SIG-M5 treated with dmso at 0.1 percent for 504 hours (cell line): ENCODE measurements at regions not wholly inside any gene's neighbourhood (a gene's known extent, or its start where the extent isn't known, plus 50 kb on each side); places are given as distances from the start of the nearest gene placed in this dataset.

ENCODE experiments used
- DNase-seq: peaks from one replicate; lab custom pipeline; 2025; ENCODE audit not compliant: unreplicated experiment; lab: John Stamatoyannopoulos, UW

DNA sequence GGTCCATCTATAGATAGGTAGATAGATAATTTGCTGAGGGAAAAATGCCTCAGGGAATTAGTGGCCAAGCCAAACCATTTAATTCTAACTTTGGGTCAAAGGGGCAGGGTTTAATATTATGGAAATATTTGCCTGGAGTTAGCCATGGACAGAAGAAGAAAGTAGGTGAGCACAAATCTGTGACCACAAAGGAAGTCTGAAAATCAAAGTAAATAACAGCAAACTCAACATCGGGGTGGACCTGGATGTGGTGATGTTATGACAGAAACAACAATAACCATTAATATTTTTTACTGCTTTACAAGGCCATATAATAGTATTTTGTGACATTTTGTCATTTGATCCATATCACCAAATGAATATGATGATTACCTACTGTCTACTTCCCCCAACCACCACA, 578.0 kb upstream of the MGAT4C start:
- DNase-seq: no peak

DNA sequence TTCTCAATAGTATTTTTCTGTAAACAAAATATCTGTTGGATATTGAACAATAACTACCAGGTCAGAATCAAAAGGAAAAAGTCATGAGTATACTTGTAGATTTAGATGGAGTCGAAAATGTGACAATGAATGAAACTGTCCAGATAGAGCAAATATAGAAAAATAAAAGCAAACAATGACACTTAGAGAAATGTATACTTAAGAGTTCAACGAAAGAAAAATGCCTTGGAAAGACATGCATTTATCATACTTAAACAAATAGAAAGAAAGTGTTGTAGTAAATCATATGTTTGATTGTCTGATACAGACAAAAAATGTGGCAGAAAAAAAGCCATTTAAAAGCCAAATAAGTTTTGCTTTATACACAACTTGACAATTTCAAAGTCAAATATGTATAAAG, 571.2 kb upstream of the MGAT4C start:
- no peak for DNase-seq

DNA sequence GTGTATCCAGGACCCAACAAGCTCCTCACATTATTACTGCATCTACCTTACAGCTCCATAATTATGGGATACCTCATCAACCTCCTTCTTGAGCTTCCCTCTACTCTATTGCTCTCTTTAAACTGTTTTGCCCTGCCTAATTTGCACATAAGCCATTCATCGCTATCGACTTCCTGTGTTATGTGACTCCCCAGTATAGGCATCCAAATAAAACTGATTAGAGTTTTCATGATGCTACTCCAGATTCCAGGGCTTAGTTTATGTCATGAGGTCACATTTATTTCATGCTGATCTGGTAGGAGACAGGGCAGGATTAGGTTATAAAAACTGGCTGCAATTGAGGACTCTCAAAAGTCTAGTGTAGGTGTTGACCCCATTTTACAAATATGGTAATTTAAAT, 569.9 kb upstream of the MGAT4C start:
- DNase-seq: no peak

DNA sequence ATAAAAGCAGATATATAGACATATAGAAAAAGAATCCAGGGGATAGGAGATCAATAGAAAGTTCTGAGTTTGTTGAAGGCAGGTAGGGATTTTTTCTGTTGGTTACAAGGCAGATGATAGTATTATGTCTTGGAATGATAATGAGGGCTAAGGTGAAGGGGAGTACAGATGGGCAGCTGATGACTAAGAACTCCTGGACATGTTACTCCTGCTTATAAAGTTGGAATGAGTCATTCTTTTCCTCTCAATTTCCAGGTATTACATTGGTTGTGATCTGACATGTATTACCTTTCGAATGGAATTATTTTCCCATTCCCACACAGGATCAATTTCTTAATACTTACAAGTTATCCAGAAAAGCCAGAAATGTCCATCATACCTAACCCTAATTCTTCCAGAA, 545.2 kb upstream of the MGAT4C start:
- no peak for DNase-seq

DNA sequence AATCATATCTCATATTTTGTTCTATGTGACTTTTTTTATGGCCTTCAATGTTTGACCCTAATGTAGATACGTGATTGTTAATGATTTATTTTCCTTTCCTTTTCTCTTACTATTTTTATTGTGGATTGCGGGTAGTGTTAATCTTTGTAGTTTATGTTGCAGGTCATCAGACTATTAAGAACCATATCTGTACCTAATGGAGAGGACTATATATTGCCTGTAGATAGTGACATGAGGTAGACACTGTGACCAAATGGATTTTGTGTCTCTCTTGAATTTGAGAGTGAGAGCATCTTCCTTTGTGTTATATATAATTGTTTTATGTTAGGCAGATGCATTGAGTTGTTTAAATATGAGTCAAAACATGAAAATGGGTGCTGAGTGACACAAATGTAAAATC, 543.4 kb upstream of the MGAT4C start:
- DNase-seq: no peak

DNA sequence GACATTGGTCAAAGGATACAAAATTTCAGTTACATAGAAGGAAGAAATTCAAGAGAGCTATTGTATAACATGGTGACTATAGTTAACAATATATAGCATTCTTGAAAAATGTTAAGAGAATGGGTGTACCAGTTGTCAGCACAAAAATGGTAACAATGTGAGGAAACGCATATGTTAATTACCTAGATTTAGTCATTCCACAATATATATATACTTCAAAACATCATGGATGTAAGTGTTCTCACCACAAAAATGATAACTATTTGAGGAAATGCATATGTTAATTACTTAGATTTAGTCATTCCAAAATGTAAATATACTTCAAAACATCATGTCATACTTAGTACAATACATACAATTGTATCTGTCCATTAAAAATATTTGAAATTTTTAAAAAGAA, 540.4 kb upstream of the MGAT4C start:
- no peak for DNase-seq

DNA sequence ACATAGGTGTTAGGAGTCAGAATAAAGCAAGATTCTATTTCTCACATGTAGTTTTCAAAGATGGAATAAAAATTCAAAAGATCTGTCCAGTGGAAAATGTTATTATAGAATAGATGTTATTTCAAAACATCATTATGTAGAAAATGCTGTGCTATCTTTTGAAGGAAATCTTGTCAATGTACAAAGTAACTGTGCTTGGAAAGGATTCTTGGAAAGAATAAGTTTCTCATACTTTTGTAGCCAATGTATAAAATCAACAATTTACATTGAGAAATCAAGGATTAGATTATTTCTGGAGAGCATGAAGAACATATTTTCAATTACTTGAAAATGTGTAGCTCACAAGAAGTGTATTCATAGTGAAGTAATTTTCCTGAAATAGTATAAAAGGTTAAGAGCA, 532.5 kb upstream of the MGAT4C start:
- DNase-seq: no peak

DNA sequence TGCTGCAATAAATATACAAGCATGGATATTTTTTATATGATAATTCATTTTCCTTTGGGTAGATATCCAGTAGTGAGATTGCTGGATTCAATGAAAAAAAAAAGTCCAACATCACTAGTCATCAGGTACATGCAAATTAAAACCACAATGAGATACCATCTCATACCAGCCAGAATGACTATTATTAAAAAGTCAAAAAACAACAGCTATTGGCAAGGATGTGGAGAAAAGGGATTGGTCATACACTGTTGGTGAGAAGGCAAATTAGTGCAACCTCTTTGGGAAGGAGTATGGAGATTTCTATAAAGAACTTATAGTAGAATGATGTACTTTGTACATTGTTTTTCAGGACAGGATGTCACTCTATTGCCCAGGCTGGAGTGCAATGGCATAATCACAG, 531.2 kb upstream of the MGAT4C start:
- no peak for DNase-seq

DNA sequence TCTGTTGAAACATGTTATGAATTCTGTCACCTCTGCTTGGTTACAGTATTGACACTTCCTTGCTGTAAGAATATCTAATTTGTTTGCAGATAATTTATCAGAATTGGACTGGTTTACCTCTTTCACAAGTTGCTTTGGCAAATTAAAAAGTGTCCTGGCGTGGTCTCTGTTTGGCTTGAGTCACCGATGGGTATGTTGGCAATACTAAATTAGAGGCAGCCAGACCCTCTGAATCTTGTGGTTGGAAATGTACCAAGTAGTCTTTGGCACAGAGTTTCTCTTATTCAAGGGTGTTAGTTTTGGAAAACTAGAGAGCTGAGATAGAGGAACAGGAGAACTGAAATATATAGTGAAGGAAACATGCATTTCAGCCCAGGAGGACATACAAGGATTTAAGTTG, 521.1 kb upstream of the MGAT4C start:
- no peak for DNase-seq

DNA sequence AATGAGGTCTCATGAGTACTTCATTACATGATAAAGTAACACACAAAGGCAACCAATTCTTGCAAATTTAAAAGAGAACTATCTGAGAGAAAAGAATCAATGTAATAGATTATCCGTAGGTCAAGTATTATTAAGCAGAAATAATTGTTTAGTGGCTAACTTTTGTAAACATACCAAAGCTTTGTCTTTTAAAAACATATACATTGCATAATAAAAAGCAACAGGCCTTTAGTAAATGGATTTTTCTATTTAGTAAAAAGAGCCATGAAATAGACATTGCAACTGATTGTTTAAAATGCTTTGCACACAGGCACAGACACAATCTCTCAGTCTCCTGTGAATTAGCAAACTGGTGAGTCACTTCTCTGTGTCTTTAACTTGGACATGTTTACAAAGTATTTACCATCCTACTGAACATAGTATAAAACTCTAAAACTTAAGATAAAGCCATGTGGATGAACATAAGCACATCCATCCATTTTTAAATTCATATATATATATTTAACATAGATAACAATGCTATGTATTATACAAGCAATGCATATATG, 518.7 kb upstream of the MGAT4C start:
- DNase-seq: no peak

DNA sequence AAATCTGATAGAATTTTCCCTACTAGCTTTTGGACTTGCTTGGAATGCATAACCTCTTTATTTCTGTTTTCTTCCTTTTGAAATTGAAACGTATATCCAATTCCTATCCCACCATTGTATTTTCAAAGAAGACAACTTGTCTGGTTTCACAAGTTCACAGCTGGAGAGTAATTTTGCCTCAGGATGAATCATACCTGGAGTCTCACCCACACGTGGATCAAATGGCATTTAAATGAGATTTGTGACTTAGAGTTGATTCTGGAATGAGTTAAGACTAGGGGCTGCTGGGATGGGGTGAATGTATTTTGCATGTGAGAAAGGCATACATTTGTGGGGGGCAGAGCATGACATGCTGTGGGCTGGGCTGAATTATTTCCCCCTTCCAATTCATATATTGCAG, 516.5 kb upstream of the MGAT4C start:
- DNase-seq: no peak

DNA sequence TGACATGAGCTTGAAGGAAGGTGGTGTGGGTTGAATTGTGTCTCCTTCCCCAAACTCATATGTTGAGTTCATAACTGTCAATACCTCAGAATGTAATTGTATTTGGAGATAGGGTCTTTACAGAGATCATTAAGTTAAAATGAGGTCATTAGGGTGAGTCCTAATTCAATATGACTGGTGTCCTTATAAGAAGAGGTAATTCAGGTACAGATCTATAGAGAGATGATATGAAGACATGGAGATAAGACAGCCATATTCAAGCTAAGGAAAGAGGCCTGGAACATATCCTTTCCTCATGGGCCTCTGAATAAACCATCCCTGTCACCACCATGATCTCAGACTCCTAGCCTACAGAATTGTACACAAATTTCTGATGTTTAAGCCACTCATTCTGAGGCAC, 514.7 kb upstream of the MGAT4C start:
- DNase-seq: no peak

DNA sequence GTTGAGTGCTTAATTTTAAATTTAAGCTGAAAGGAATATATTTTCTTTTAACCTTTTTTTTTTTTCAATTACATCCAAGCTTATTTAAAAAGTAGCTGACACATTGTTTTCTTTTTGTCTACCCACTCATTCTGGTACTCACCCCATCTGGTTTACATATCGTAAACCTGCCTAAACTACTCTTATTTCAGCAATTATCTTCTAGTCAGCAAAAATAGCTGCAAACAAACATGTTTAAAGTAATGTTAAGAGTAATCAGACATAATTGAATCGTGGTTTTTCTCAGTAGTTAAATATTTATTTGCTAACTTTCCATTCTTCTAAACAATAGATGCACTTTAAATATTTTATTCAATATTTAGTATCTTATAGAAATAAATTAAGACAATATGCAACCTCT, 492.7 kb upstream of the MGAT4C start:
- no peak for DNase-seq

DNA sequence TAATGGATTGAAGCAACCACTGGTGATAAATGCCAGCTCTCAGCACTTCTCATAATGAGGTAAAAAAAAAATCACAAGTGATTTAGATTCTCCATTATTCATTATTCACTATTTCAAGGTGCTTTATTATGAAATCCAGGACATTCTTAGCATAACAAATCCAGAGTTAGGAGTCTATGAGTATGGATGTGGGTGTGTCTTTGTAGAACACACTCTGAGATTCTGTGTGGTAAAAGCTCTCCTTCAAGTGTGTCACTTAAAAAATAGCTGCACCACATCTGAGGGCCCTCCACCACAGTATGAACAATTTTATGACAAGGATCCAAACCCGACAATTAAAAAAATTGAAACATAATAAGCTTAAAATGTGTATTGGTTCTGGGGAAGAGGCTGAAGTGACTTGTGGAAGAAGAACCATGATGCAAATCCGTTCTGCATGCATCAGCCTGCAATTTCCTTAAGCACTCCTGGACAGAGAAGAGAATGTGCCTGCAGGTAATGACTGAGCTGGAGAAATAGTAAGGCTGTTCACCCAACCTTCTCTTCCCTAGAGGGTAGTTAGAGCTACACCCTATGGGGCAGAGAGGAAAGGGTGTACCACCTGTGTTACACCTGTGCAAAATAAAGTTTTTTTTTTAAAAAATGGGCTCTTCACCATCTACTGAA, 488.5 kb upstream of the MGAT4C start:
- no peak for DNase-seq

DNA sequence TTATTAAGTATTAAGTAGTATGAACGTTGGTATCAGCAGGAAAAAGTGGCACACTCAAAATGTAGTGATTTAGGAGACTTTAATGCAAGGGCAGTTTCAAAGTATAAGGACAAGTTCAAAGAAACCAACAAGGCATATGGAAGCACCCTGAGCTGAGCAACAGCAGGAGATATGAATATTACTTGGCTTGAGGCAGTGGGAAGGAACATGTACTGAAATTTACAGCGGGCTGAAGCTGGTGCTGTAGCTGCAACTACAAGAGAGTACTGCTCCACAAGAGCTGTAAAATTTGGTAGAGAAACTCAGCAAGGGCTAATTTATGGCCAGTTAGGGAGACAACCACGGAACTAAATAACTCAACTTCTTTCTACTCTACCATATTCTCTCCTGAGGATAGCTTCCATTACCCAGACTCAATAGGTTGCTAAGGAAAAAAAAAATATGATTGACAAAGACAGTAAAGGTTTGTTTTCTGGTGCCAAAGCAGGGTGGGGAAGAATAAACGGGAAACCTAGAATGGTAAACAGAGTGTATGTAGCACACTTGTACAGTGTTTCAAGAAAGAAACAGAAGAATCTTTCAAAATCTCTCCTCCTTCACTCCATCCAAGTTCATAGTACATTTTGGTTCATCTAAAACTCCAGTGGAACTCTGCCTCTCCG, 487.8 kb upstream of the MGAT4C start:
- DNase-seq: no peak

DNA sequence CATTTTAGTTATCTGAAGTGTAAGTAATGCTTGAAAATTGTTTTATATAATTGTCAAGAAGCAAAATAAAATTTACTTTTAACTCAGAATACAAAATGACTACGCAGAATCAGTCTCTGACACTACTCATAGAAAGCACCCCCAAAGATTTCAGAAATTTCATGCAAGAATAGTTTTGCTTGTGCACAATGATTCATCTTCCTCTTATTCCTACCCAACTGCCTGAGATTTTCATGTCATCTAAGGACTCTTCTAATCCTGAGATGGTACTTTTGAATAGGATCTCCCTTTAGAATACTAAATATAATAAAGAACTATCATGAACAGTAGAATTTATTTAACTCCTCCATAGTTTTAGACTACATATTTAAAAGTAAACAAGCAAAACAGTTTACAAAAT, 485.3 kb upstream of the MGAT4C start:
- DNase-seq: no peak

DNA sequence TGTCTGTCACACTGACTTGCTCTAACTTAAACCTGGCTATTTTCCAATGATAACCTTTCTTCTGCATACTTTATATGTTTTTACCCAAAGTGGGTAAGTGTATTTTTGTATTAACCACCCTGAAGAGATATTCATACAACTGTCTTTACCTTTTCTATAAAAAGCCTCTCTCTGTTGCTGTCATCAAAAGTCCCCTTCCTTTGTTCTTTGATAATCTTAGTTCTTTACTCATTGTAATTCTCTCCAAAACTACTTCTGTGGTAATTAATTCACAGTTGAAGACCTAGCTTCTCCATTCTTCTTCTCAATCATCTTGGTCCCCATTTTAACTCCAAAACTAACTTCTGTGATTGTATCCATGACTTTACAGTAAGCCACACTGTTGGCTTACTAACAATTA, 479.7 kb upstream of the MGAT4C start:
- no peak for DNase-seq

DNA sequence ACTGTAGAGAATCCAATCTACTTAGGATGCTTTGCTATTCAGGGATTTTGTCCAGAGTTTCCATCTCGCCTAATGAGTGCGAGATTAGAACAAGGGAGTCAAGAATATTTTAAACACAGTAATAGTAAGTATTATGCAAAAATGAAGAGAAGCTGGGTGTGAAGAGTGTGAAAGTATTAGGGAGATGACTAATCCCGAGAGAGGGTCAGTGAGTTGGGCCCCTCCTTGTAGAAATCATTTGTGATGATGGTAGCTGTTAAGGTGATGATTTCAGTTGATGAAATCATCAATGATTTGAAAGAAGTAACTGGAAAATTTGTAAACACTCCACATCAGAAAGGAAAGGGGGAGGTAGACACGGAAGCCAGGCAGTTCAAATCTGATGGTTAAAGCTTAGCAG, 478.9 kb upstream of the MGAT4C start:
- no peak for DNase-seq

DNA sequence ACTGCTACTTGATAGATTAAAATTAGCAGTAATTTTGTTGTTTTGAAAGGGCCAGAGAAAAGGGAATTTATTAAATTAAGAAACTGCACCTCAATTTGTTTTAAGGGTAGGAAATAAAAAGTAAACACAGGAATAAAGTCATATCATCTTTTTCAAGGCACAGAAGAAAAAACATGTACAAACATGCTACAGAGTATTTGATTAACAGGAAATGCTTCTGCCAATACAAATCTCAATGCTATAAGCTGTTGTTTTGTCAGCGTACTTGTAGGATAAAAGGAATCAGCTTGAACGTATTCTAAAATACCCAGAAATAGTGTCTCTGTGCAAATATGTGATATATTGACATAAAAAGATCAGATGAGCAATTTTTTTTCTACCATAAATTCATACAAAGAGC, 474.0 kb upstream of the MGAT4C start:
- DNase-seq: no peak

DNA sequence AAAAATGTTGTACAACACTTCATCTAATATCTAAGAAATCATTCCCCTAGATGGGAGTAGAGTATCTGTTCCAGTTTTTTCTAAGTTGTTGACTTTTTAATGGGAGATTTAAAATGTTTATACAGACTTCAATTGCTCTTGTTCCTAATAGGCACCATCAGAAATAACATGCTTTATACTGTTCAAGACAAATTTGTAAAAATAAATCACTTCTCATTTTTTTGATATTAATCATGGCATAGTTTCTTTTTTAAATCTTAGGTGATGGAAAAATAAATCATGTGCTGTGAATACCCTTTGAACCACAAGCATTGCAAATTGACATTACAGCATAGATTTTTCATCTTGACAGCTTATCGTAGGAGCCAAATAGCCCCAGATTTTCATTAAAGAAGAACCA, 473.5 kb upstream of the MGAT4C start:
- DNase-seq: no peak

DNA sequence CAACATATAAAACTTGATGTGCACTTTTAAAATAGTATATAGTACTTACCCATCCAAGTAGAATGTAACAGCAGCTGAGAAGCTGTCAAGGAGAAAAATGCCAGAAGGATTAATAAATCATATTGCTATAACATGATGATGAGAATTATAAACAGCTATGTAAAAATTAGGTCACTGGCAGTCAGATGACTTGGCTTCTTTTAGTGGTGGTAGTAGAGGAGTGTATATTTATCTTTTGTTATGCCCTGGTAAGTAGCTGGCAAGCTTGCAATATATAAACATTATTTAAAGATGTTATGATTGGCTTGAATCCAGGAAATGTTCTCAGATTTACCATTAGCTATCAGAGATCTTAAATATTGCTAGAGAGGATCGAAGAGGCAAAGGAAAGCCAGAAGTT, 471.0 kb upstream of the MGAT4C start:
- DNase-seq: no peak

DNA sequence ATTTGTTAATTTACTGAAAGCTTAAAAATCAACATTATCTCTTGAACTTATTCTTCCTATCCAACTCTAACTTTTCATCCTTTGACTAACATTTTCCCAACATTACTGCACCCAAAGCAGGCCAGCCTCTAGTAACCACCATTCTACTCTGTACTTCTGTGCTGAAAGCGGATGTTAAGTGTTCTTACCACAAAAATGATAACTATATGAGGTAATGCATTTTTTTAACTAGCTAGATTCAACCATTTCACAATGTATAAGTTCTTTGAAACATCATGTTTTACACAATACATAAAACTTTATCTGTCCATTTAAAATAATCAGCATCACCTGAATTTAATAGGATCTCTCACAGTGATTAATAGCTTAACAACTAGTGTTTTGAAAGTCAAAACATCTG, 468.5 kb upstream of the MGAT4C start:
- no peak for DNase-seq

DNA sequence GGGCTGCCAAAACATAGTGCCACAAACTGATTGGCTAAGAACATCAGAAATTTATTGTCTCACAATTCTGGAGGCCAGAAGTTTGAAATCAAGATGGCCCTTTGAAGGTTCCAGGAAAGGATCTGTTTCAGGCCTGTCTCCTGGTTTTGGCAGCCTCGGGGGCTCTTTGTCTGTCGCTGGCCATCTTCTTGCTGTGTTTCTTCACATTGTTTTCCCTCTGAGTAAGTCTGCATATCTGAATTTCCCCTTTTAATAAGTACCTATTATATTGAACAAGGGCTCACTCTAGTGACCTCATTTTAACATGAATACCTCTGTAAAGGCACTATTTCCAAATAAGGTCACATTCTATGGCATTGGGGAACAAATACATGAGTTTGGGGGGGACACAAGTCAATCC, 467.1 kb upstream of the MGAT4C start:
- no peak for DNase-seq
